ENCODE measurements at regions not wholly inside any gene's neighbourhood (a gene's known extent, or its start where the extent isn't known, plus 50 kb on each side); places are given as distances from the start of the nearest gene placed in this dataset.

DNA sequence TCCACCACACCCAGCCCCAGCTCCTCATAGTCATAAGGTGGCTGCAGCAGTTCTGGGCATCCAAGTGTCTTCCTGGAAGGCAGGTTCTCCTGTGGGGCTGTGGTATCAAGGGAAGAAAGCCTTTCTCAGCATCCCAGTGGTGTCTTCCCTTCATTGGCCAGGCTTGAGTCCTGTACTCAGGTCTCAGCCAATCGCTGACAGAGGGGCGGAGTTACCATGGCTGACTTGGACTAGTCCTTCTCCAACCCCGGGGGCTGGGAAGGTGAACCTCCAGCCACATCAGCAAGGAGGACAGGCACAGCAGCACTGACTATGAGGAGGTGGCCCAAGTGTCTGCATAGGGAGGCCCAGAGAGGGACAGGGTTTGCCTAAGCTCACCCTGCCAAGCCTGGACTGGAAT lies 64.0 kb upstream of the SLC24A4 start:
- Mint-ChIP-seq H3K36me3 (ENCODE audit: low read depth) (no peaks in the 10 kb centered on the region), H3K4me3 (no peak overlapping the region), H3K9me3 (no peaks in the 10 kb centered on the region), H3K27me3 (peaks cover 33% of the 10 kb centered on the region), H3K4me1 (ENCODE audit: low read depth) (peaks cover 17% of the 10 kb centered on the region), H3K27ac (no peak overlapping the region)
- DNase-seq: no peak

DNA sequence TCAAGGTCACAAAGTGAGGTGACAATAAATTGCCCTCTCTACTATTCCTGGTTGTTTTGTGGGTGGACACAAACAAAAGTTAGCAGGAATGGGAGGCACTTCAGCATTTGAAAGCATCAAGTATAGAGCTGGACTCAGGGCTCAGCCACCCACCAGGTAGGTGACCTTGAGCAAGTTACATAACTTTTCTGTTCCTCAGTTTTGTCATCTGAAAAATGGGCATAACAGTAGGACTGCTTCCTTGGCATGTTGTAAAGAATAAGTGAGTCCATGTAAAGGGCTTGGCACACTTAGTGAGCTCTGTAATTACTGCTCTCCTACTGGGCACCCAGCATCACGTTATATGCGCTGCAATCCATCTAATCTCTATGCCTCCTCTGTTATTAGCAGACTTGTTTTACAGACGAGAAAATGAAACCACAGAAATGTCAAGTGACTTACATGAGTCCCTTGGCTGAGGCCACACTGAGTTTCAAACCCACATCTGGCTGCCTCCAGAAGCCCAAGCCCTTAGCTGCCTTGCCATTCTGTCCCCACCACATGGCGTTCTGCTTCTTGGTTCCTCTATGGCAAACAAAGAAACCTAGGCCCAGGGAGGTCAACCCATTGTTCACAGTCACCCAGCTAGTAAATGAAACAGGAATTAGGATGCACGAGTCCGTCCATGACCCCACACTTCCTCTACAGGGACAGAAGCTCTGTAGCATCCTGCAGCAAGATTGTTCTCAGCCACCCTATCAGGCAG lies 63.2 kb upstream of the SLC24A4 start:
- H3K4me1 Mint-ChIP-seq (ENCODE audit: low read depth): peaks cover 16% of the 10 kb centered on the region

DNA sequence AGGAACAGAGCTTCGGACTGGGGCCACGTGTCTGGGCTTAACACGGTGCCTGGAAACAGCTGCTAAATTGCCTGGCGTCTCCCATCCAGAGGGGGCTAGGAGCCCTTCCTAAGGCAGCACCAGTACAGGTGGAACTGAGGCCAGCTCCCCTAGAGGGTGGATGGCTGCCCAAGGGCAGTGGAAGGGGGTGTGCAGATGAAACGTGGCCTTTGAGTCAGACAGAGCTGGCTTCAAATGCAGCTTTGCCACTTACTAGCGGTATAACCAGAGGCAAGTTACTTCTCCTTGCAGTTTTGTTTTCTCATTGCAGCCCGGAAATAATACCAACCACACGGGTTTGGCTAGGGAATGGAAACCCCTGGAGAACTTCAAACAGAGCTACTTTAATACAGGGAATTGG lies 59.3 kb upstream of the SLC24A4 start:
- Mint-ChIP-seq H3K4me3 (no peak overlapping the region), H3K9me3 (no peaks in the 10 kb centered on the region), H3K27ac (no peak overlapping the region), H3K36me3 (ENCODE audit: low read depth) (no peaks in the 10 kb centered on the region), H3K27me3 (no peaks in the 10 kb centered on the region), H3K4me1 (ENCODE audit: low read depth) (peaks cover 11% of the 10 kb centered on the region)
- DNase-seq: no peak

More for the DNA sequence above, 63.2 kb upstream of the SLC24A4 start:
- Mint-ChIP-seq H3K27ac (no peak overlapping the region), H3K36me3 (ENCODE audit: low read depth) (no peaks in the 10 kb centered on the region), H3K4me3 (no peak overlapping the region), H3K27me3 (peaks cover 25% of the 10 kb centered on the region), H3K9me3 (no peaks in the 10 kb centered on the region)
- DNase-seq: no peak

DNA sequence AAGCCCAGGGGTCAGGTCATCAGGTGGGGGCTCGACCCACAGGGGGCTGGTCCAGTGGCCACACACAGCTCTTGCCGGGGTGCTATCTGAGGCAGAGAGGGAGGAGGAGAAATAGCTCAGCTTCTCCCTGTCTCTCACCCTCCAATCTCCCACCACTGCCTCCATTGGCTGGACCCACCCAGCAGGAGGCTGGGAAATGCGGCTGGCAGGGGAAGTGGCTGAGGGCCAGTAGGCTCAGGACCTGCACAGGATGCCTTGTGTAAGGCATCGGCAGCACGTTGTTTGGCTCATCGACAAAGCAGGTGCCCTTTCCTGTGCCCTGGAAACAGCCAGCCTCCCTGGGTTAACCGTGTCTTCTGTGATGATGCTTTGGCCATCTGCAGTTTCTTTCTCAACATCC lies 58.8 kb upstream of the SLC24A4 start:
- no peaks in the 10 kb centered on the region for H3K9me3 Mint-ChIP-seq
- H3K27ac Mint-ChIP-seq: no peak overlapping the region
- H3K27me3 Mint-ChIP-seq: no peaks in the 10 kb centered on the region

DNA sequence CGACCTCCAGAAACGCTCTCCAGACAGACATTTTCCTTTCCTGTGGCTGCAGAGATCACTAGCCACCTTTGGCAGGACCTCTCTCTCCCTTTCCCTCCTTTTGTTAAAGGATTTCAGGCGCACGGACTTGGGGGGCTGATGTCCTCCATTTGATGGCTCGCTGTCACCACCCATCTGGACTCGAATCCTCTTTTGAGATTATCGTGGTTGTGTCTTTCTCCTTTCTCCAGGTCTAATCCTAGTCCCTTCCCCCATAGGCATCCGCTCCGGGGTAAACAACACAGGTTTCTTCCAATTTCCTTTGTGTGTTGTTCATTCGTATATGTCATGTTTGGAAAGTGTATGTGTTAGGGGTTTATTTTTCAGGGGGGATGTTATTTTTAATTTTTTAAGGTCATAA lies 56.7 kb upstream of the SLC24A4 start:
- no peak overlapping the region for H3K27ac Mint-ChIP-seq
- no peak for DNase-seq
- no peaks in the 10 kb centered on the region for H3K27me3 Mint-ChIP-seq
- no peaks in the 10 kb centered on the region for H3K9me3 Mint-ChIP-seq
- no peak overlapping the region for H3K4me3 Mint-ChIP-seq
- H3K36me3 Mint-ChIP-seq (ENCODE audit: low read depth): no peaks in the 10 kb centered on the region
- no peaks in the 10 kb centered on the region for H3K4me1 Mint-ChIP-seq (ENCODE audit: low read depth)

More for the DNA sequence above, 58.8 kb upstream of the SLC24A4 start:
- no peaks in the 10 kb centered on the region for H3K36me3 Mint-ChIP-seq (ENCODE audit: low read depth)
- H3K4me1 Mint-ChIP-seq (ENCODE audit: low read depth): peaks cover 7% of the 10 kb centered on the region
- H3K4me3 Mint-ChIP-seq: no peak overlapping the region
- DNase-seq: no peak

All from activated T-cell treated with anti-CD3 and anti-CD28 coated beads, Interleukin-2, amount 50 U/mL, for 24 hours (primary cell).